Lower leg skin (tissue), 3 donors: ENCODE measurements at regions not wholly inside any gene's neighbourhood (a gene's known extent, or its start where the extent isn't known, plus 50 kb on each side); places are given as distances from the start of the nearest gene placed in this dataset.

Experiments
- POLR2A ChIP-seq, 2 donors: fragments of 450-650 bp; IDR thresholded peaks; one replicate each; pipeline ENCODE4 v1.6.1; 2016 to 2017; ENCODE audit warnings: antibody characterized with exemption in 2 of 2, mild to moderate bottlenecking in 1 of 2, moderate library complexity in 1 of 2
- TF ChIP-seq, protein P1 (sequence below), 3 donors: fragments of 450-650 bp; IDR thresholded peaks; one replicate each; pipeline ENCODE4 v1.5.1; 2016; ENCODE audit warnings: antibody characterized with exemption in 3 of 3, mild to moderate bottlenecking in 3 of 3, moderate library complexity in 2 of 3

DNA sequence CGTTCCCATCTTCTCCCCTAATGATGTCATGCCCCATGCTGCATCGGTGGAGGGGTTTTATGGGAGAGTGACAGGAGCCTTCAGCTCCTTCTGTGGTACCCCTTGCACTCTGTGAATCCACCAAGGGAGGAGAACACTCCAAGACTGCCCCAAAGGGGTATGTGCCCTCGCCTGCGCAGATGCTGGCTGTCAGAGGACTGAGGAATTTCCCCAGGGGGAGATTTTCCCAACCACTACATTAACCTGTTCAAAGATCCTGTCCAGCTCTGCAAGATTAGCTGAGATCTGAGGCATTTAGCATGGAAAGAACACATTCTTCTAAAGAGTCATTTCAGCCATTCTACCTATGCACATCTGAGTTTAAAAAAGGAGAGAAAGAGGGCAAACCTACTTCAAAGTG lies 143.2 kb upstream of the ITGA6 start:
- TF ChIP-seq, protein P1, sequence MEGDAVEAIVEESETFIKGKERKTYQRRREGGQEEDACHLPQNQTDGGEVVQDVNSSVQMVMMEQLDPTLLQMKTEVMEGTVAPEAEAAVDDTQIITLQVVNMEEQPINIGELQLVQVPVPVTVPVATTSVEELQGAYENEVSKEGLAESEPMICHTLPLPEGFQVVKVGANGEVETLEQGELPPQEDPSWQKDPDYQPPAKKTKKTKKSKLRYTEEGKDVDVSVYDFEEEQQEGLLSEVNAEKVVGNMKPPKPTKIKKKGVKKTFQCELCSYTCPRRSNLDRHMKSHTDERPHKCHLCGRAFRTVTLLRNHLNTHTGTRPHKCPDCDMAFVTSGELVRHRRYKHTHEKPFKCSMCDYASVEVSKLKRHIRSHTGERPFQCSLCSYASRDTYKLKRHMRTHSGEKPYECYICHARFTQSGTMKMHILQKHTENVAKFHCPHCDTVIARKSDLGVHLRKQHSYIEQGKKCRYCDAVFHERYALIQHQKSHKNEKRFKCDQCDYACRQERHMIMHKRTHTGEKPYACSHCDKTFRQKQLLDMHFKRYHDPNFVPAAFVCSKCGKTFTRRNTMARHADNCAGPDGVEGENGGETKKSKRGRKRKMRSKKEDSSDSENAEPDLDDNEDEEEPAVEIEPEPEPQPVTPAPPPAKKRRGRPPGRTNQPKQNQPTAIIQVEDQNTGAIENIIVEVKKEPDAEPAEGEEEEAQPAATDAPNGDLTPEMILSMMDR (IDR thresholded peaks at IDR 0.05) = no peak
- no peak for TF ChIP-seq POLR2A (IDR thresholded peaks at IDR 0.05)
